ENCODE measurements at regions not wholly inside any gene's neighbourhood (a gene's known extent, or its start where the extent isn't known, plus 50 kb on each side); places are given as distances from the start of the nearest gene placed in this dataset.

DNA sequence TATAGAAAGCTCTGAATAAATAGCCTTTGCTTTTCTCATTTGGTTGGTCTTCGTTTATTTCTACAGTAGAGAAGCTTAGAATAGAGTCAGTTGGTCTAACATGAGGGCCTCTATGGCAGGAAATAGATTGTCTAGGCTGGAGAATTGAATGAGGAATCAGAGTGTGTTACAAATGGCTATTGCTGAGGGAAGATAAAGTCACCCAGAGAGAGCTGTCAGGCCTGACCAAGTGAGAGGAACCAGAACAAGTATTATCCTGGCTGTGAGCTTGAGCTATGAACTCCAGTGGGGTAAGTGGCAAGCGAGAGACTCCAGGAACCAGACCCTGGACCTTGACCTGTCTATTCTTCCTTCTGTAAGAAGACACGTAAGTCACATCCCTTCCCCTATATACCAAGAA lies 353.1 kb downstream of the CD83 start:
- peaks cover 6 to 37% (median 22%) of the 10 kb centered on the region in 4 experiments for H3K4me1 ChIP-seq (ENCODE audit: control extremely low read depth in 1 of 4, control insufficient read depth in 4 of 4, insufficient read depth in 4 of 4, low read length in 3 of 4)
- no peak overlapping the region for H3K27ac ChIP-seq (ENCODE audit: insufficient read depth in 1 of 2, low read depth in 1 of 2, low read length in 2 of 2, poor library complexity in 1 of 2, severe bottlenecking in 2 of 2)
- 9% methylated on average over 1 of the region's 3 CpGs for WGBS (ENCODE audit: insufficient coverage)
- peak in 1 of 3 donors; percentile 57 for DNase-seq
- POLR2A ChIA-PET = no interaction called here
- H3K4me3 ChIP-seq (ENCODE audit: control insufficient read depth in 1 of 7, extremely low read depth in 1 of 7, insufficient read depth in 4 of 7, low read depth in 2 of 7, low read length in 6 of 7) = no peak overlapping the region
- H3K36me3 ChIP-seq (ENCODE audit: control insufficient read depth in 4 of 4, insufficient read depth in 4 of 4, low read length in 3 of 4) = no peaks in the 10 kb centered on the region
- CTCF ChIA-PET = interaction anchor here (1.0 to 1.3 kb wide), 3 partner anchors 15 to 259 kb away, joined by 3 to 4 read pairs (median 3); no protein-coding TSS in a partner anchor
- no peaks in the 10 kb centered on the region for H3K27me3 ChIP-seq (replicated peaks in 2 of 5; ENCODE audit: control insufficient read depth in 4 of 5, insufficient read depth in 5 of 5, low read length in 4 of 5)
- peaks cover 3 to 10% (median 6%) of the 10 kb centered on the region in 5 experiments for H3K9me3 ChIP-seq (ENCODE audit: control extremely low read depth in 1 of 5, control insufficient read depth in 4 of 5, insufficient read depth in 2 of 5, low read depth in 1 of 5, low read length in 4 of 5)

DNA sequence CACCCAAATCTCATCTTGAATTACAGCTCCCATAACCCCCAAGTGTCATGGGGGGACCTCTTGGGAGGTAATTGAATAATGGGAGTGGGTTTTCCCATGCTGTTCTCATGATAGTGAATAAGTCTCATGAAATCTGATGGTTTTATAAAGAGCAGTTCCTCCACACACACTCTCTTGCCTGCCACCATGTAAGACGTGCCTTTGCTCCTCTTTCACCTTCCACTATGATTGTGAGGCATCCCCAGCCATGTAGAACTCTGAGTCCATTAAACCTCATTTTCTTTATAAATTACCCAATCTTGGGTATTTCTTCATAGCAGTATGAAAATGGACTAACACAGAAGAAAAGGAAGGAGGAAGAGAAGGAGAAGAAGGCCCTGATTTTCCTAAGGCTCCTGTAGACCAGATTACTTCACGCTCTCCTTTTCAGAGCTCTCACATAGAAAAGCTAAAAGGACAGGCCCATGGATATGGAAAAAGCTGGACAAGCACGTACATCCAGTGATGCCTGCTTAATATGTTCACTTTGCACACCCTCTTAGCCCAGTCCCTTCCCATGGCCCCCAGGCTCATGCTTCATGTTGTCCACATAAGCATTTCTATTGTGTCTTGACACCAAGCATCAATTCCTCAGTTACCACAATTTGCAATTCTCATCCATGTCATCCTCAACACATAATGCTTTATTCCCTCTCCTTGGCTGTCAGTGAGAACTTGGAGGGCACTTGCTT lies 354.8 kb downstream of the CD83 start:
- Histone ChIP-seq H3K4me1 (ENCODE audit: control extremely low read depth in 1 of 4, control insufficient read depth in 4 of 4, insufficient read depth in 4 of 4, low read length in 3 of 4) (peaks cover 17 to 50% (median 34%) of the 10 kb centered on the region in 4 experiments), H3K4me3 (ENCODE audit: control insufficient read depth in 1 of 7, extremely low read depth in 1 of 7, insufficient read depth in 4 of 7, low read depth in 2 of 7, low read length in 6 of 7) (no peak overlapping the region), H3K36me3 (ENCODE audit: control insufficient read depth in 4 of 4, insufficient read depth in 4 of 4, low read length in 3 of 4) (no peaks in the 10 kb centered on the region), H3K9me3 (ENCODE audit: control extremely low read depth in 1 of 5, control insufficient read depth in 4 of 5, insufficient read depth in 2 of 5, low read depth in 1 of 5, low read length in 4 of 5) (peaks cover 3 to 10% (median 6%) of the 10 kb centered on the region in 5 experiments), H3K27ac (ENCODE audit: insufficient read depth in 1 of 2, low read depth in 1 of 2, low read length in 2 of 2, poor library complexity in 1 of 2, severe bottlenecking in 2 of 2) (no peak overlapping the region), H3K27me3 (replicated peaks in 2 of 5; ENCODE audit: control insufficient read depth in 4 of 5, insufficient read depth in 5 of 5, low read length in 4 of 5) (no peaks in the 10 kb centered on the region)
- no peak for DNase-seq
- ChIA-PET CTCF (interaction anchor here (1.3 to 1.6 kb wide), 2 partner anchors 17 to 18 kb away, joined by 3 to 4 read pairs; no protein-coding TSS in a partner anchor), POLR2A (no interaction called here)
- WGBS (ENCODE audit: insufficient coverage) = 100% methylated on average over 3 of the region's 3 CpGs

DNA sequence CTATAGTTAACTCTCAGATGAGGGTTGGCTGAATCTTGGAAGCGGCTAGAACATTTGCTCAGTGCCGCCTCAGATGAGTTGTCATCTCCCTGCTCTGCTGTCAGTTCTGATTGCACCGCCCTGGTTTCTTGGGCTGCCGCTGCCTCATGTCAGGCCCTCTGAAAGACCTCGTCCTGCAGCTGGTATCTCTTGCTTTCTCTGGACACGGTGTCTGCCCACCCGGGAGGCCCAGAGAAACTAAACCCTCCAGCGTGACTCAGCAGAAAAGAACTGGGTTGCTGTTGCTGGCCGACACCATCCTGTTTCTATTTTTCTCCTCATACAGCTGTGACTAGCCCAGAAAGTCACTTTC lies 355.4 kb downstream of the CD83 start:
- POLR2A ChIA-PET = no interaction called here
- H3K27ac ChIP-seq (ENCODE audit: insufficient read depth in 1 of 2, low read depth in 1 of 2, low read length in 2 of 2, poor library complexity in 1 of 2, severe bottlenecking in 2 of 2) = no peak overlapping the region
- CTCF ChIA-PET = interaction anchor here (0.7 to 1.6 kb wide), 2 partner anchors 17 to 958 kb away, joined by 3 read pairs; no protein-coding TSS in a partner anchor
- 32% methylated on average over 9 of the region's 9 CpGs for WGBS (ENCODE audit: insufficient coverage)
- no peak overlapping the region for H3K4me3 ChIP-seq (ENCODE audit: control insufficient read depth in 1 of 7, extremely low read depth in 1 of 7, insufficient read depth in 4 of 7, low read depth in 2 of 7, low read length in 6 of 7)
- no peaks in the 10 kb centered on the region for H3K36me3 ChIP-seq (ENCODE audit: control insufficient read depth in 4 of 4, insufficient read depth in 4 of 4, low read length in 3 of 4)
- peaks cover 3 to 10% (median 6%) of the 10 kb centered on the region in 5 experiments for H3K9me3 ChIP-seq (ENCODE audit: control extremely low read depth in 1 of 5, control insufficient read depth in 4 of 5, insufficient read depth in 2 of 5, low read depth in 1 of 5, low read length in 4 of 5)
- no peaks in the 10 kb centered on the region for H3K27me3 ChIP-seq (replicated peaks in 2 of 5; ENCODE audit: control insufficient read depth in 4 of 5, insufficient read depth in 5 of 5, low read length in 4 of 5)
- DNase-seq = peak in 2 of 3 donors; percentile 72 to 77
- peaks cover 22 to 55% (median 40%) of the 10 kb centered on the region in 4 experiments for H3K4me1 ChIP-seq (ENCODE audit: control extremely low read depth in 1 of 4, control insufficient read depth in 4 of 4, insufficient read depth in 4 of 4, low read length in 3 of 4)

DNA sequence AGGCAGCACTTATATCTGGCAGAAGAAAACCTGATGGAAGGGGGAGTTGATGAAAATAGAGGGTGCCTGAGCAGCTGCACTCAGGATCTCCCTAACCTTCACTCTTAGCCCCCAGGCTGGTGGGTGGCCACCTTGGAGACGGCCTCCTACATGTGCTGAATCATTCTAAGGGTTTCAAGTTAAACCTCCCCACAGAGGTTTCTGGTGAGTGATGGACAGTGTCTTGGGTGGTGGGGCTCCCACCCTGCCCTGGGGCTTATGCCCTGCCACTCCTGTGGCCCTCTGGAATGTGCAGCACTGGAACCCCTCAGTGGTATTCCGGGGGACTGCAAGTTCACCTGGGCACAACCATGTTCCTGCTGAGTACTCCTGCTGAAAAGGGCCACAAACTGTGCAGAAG lies 357.2 kb downstream of the CD83 start:
- no peaks in the 10 kb centered on the region for H3K36me3 ChIP-seq (ENCODE audit: control insufficient read depth in 4 of 4, insufficient read depth in 4 of 4, low read length in 3 of 4)
- 86% methylated on average over 1 of the region's 2 CpGs for WGBS (ENCODE audit: insufficient coverage)
- H3K27ac ChIP-seq (ENCODE audit: insufficient read depth in 1 of 2, low read depth in 1 of 2, low read length in 2 of 2, poor library complexity in 1 of 2, severe bottlenecking in 2 of 2) = no peak overlapping the region
- DNase-seq = peak in 1 of 3 donors; percentile 26
- no peak overlapping the region for H3K4me3 ChIP-seq (ENCODE audit: control insufficient read depth in 1 of 7, extremely low read depth in 1 of 7, insufficient read depth in 4 of 7, low read depth in 2 of 7, low read length in 6 of 7)
- H3K9me3 ChIP-seq (ENCODE audit: control extremely low read depth in 1 of 5, control insufficient read depth in 4 of 5, insufficient read depth in 2 of 5, low read depth in 1 of 5, low read length in 4 of 5) = peaks cover 0 to 5% (median 0%) of the 10 kb centered on the region in 5 experiments
- H3K27me3 ChIP-seq (replicated peaks in 2 of 5; ENCODE audit: control insufficient read depth in 4 of 5, insufficient read depth in 5 of 5, low read length in 4 of 5) = no peaks in the 10 kb centered on the region
- H3K4me1 ChIP-seq (ENCODE audit: control extremely low read depth in 1 of 4, control insufficient read depth in 4 of 4, insufficient read depth in 4 of 4, low read length in 3 of 4) = peaks cover 29 to 65% (median 49%) of the 10 kb centered on the region in 4 experiments
- ChIA-PET CTCF (interaction anchor here (1.3 to 2.5 kb wide), 3 partner anchors 11 to 263 kb away, joined by 3 to 5 read pairs (median 4); no protein-coding TSS in a partner anchor), POLR2A (no interaction called here)

DNA sequence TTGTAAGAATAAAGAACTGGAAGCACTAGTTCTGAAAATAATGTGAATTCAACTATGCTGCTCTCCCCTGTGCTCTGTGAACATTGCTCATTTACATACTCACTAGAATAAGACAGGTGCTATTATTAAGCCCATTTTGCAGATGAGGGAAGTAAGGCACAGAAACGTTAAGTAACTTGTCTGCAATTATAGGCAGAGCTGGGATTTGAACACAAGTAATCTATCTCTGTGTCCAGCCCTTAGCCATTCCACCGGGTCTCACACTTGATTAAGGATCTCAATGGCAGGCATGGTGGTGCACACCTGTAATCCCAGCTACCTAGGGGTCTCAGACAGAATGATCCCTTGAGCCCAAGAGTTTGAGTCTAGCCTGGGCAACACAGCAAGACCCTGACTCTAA lies 357.7 kb downstream of the CD83 start:
- ChIA-PET POLR2A (no interaction called here), CTCF (interaction anchor here (0.6 to 2.5 kb wide), 4 partner anchors 11 to 264 kb away, joined by 3 to 5 read pairs (median 4); no protein-coding TSS in a partner anchor)
- H3K4me1 ChIP-seq (ENCODE audit: control extremely low read depth in 1 of 4, control insufficient read depth in 4 of 4, insufficient read depth in 4 of 4, low read length in 3 of 4) = peaks cover 29 to 63% (median 49%) of the 10 kb centered on the region in 4 experiments
- no peak overlapping the region for H3K4me3 ChIP-seq (ENCODE audit: control insufficient read depth in 1 of 7, extremely low read depth in 1 of 7, insufficient read depth in 4 of 7, low read depth in 2 of 7, low read length in 6 of 7)
- DNase-seq = no peak
- H3K36me3 ChIP-seq (ENCODE audit: control insufficient read depth in 4 of 4, insufficient read depth in 4 of 4, low read length in 3 of 4) = no peaks in the 10 kb centered on the region
- H3K27ac ChIP-seq (ENCODE audit: insufficient read depth in 1 of 2, low read depth in 1 of 2, low read length in 2 of 2, poor library complexity in 1 of 2, severe bottlenecking in 2 of 2) = no peak overlapping the region
- WGBS (ENCODE audit: insufficient coverage) = 89% methylated on average over 2 of the region's 2 CpGs
- no peaks in the 10 kb centered on the region for H3K27me3 ChIP-seq (replicated peaks in 2 of 5; ENCODE audit: control insufficient read depth in 4 of 5, insufficient read depth in 5 of 5, low read length in 4 of 5)
- peaks cover 0 to 5% (median 0%) of the 10 kb centered on the region in 5 experiments for H3K9me3 ChIP-seq (ENCODE audit: control extremely low read depth in 1 of 5, control insufficient read depth in 4 of 5, insufficient read depth in 2 of 5, low read depth in 1 of 5, low read length in 4 of 5)

DNA sequence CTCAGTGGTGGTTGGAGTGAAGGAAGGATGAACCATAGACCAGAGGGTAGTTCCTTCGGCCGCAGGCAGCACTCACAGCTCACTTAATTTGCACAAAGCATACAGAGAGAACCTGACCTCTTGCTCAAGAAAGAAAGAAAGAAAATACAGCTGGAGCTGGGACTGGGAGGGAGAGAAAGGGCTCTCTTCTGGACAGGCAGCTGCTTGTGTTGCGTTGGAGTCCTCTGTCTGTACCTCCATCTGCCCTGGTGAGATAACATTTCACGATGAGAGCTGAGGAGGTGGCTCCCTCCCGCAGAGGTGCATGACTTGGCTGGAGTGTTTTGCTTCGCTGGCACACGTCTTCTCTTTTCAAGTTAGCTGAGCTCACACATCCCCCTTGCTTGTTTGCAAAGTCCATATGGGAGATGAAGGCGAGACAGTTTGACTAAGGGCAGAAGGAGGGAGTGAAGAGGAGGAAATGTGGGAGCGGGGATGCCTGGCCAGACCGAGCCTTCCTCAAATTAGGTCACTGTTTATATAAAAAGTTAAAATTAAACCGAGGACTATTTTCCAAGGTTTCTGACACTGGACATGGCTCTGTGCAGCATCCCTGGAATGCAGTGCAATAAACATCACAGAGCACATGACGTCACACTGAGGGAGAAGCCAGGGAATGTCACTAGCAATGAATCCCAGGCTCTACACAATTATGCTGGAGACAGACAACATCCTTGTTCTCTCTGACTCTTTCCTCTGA lies 359.4 kb downstream of the CD83 start:
- Histone ChIP-seq H3K4me1 (ENCODE audit: control extremely low read depth in 1 of 4, control insufficient read depth in 4 of 4, insufficient read depth in 4 of 4, low read length in 3 of 4) (peaks cover 29 to 51% (median 42%) of the 10 kb centered on the region in 4 experiments), H3K4me3 (ENCODE audit: control insufficient read depth in 1 of 7, extremely low read depth in 1 of 7, insufficient read depth in 4 of 7, low read depth in 2 of 7, low read length in 6 of 7) (peak overlapping the region in 2 of 7 experiments; percentile 35 to 43), H3K27me3 (replicated peaks in 2 of 5; ENCODE audit: control insufficient read depth in 4 of 5, insufficient read depth in 5 of 5, low read length in 4 of 5) (no peaks in the 10 kb centered on the region), H3K36me3 (ENCODE audit: control insufficient read depth in 4 of 4, insufficient read depth in 4 of 4, low read length in 3 of 4) (no peaks in the 10 kb centered on the region), H3K9me3 (ENCODE audit: control extremely low read depth in 1 of 5, control insufficient read depth in 4 of 5, insufficient read depth in 2 of 5, low read depth in 1 of 5, low read length in 4 of 5) (peaks cover 0 to 4% (median 0%) of the 10 kb centered on the region in 5 experiments), H3K27ac (ENCODE audit: insufficient read depth in 1 of 2, low read depth in 1 of 2, low read length in 2 of 2, poor library complexity in 1 of 2, severe bottlenecking in 2 of 2) (peak overlapping the region in 1 of 2 experiments; percentile 55)
- CTCF ChIA-PET = interaction anchor here (2.0 to 2.5 kb wide), 2 partner anchors 11 to 13 kb away, joined by 4 to 5 read pairs; no protein-coding TSS in a partner anchor
- 19% methylated on average over 6 of the region's 12 CpGs for WGBS (ENCODE audit: insufficient coverage)
- peak; percentile 73 to 96 (median 94) for DNase-seq
- POLR2A ChIA-PET = interaction anchor here (0.6 kb wide), 1 partner anchor 28 kb away, joined by 4 read pairs; no protein-coding TSS in a partner anchor

All from common myeloid progenitor, CD34-positive (primary cell).